Hematopoietic multipotent progenitor cell treated with erythropoietin and hydrocortisone succinate and interleukin-3 and kit ligand, for 17 days (in vitro differentiated cells): ENCODE measurements at regions not wholly inside any gene's neighbourhood (a gene's known extent, or its start where the extent isn't known, plus 50 kb on each side); places are given as distances from the start of the nearest gene placed in this dataset.

Experiments used
- DNase-seq: peaks from one replicate; pipeline ENCODE4 v3.0.0-alpha.2; 2015; ENCODE audit warnings: low spot score

- no peak for DNase-seq
Observed at GRCh38 chr1:208419746-208420420, 175.7 kb upstream of the PLXNA2 start.

- no peak for DNase-seq
Observed at GRCh38 chr1:208420696-208421095, 176.5 kb upstream of the PLXNA2 start.

DNA sequence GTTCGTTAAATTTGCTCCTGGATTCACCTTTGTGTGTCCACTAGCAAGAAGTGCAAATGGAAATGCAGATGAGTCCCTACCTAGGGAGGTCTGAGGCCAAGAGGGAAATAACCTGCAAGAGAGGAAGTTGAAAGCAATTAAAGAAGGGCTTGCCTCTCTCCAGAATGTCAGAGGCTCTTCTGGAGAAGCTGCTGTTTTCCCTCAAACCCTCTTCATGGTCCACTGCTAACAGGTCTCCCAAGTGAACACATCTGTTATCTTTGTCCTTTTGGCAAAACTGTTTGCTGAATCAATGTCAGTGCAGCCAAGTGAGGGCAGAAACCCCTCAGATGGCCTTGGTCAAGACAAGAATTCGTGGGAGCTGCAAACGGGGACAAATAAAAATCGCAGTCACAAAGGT is 177.3 kb upstream of the PLXNA2 start:
- no peak for DNase-seq

- no peak for DNase-seq
Observed at GRCh38 chr1:208423526-208423925, 179.3 kb upstream of the PLXNA2 start.

GRCh38 chr1:208425096-208425495 is 180.9 kb upstream of the PLXNA2 start:
- DNase-seq = no peak

- no peak for DNase-seq
Observed at GRCh38 chr1:208430220-208430619, 186.0 kb upstream of the PLXNA2 start.

GRCh38 chr1:208431721-208432120 is 187.5 kb upstream of the PLXNA2 start:
- no peak for DNase-seq

- no peak for DNase-seq
Observed at GRCh38 chr1:208432346-208432745, 188.2 kb upstream of the PLXNA2 start.

DNA sequence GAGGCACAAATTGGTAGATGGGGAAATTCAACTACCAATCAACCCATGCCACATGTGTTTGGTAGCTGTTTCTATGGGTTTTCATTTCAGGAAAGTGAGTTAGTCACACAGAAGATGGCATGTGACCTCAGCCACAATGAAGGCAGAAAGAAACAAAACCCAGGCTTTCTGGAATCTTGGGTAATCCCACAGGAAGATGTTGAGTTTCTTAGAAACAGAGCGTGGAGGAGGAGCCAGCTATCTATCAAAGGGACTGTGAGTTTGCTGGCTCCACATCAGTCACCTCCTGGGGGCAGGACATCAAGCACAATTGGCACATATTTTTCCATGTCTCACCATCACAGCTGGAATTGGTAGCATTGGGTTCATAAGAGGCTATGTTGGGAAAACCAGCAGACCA is 188.9 kb upstream of the PLXNA2 start:
- DNase-seq = no peak

- DNase-seq = no peak
Observed at GRCh38 chr1:208433971-208434370, 189.8 kb upstream of the PLXNA2 start.

- DNase-seq = no peak
Observed at GRCh38 chr1:208437401-208437800, 193.2 kb upstream of the PLXNA2 start.

- DNase-seq = no peak
Observed at GRCh38 chr1:208438112-208438699, 194.0 kb upstream of the PLXNA2 start.

DNA sequence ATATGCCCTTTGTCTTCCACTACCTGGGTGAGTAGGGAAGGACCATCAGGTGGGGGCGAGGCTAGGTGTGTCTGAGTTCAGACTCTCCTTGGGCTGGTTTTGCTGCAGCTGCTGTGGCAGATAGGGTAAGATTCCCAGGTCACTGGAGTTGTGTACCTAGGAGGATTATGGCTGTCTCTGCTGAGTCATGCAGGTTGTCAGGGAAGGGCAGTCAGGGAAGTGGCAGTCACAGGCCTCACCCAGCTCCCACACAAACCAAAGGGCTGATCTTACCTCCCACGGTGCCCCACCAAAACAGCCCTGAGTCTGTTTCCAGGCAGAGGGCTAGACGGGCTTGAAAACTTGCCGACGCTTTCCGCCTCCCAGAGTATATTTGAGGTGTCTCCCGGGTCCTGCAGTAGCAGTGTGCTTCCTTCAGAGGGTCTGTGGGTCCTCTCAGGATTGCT is 201.6 kb upstream of the PLXNA2 start:
- DNase-seq = no peak

GRCh38 chr1:208446271-208446691 is 202.1 kb upstream of the PLXNA2 start:
- DNase-seq = no peak

GRCh38 chr1:208448425-208448824 is 204.2 kb upstream of the PLXNA2 start:
- DNase-seq = no peak

GRCh38 chr1:208449951-208450350 is 205.8 kb upstream of the PLXNA2 start:
- DNase-seq = no peak

DNA sequence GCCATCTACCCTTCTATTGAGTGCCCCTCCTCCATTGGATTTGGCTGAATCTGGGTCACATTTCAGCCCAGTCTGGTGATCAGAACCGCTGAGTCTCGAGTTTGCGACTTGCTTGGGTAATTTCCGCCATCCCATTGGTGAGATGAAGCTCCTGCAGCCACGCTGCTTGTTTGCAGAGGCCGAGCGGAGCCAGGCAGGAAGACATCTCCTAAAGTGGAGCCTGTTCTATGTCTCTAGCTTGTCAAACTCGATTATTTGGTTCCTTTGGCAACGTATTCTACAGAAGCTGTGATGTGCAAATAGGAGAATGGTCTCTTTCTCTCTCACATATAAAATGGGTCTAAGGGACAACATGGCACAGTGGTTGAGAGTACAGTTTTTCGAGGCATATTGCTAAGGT is 206.8 kb upstream of the PLXNA2 start:
- no peak for DNase-seq

DNA sequence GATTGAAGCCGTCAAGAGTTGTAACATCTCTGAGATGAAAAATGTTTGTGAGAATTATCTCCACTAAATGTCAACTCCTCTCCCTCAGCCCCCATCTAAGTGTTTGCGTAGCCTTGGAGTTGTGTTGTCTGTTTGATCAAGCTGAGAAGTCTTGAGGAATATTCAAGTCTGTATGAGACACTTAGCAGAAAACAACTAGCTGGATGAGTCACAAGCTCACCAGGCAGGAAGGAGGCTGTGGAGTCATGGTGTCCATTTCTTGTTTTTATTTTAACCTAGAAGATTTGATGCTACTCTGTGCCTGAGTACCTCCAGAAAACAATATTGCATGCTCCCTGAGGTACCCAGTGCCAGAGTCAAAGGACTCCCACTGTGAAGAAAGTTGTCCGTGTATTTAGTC is 211.6 kb upstream of the PLXNA2 start:
- DNase-seq = no peak

DNA sequence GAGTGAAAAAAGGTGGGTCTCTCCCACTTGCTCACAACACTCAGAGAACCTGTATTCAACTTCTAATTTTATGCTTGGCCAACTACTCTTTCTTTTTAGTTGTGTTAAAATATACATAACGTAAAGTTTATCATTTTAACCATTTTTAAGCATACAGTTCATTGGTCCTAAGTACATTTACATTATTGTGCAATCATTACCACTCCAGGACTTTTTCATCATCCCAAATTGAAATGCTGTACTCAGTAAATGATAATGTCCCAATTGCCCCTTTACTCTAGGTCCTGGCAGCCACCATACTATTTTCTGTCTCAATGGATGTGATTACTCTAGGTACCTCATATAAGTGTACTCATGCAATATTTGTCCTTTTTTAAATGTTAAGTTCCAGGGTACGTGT is 212.3 kb upstream of the PLXNA2 start:
- DNase-seq = no peak

- DNase-seq = no peak
Observed at GRCh38 chr1:208460823-208461222, 216.6 kb upstream of the PLXNA2 start.

DNA sequence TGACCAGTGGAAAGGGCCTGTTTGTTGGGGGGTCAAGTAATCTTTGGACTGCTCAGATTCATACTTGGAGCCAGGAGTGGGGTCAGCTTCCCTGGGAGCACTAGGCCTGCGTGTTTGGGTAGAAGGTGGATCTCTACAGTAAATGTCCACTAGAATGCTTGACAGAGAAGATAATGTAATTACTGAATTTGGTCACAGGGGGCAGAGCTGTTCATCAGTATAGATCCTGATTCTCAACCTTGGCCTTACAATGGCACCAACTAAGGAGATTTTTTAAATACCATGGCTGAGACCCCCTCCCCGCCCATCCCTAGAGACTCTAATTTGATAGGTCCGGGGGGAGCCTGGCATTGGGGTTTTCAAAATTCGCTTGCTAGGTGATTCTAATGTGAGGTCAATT is 217.5 kb upstream of the PLXNA2 start:
- no peak for DNase-seq

DNA sequence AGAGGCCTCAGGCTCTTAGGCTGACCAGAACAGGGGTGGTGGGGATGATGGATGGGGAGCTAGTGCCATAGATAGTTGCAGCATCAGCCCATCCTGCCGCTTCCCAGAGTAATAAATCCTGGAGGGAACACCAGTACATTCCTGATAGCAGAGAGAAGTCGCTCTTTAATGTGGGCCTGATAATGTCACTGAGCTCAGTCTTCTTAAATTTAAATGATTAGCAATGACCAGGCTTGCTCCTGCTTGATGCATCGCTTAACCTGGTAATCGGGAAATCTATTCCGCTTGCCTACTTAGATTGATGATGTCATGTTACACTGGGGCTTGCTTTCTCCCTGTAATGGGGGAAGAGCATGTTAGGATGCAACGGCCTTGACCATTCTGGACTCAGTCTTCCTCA is 218.6 kb upstream of the PLXNA2 start:
- DNase-seq = no peak

DNA sequence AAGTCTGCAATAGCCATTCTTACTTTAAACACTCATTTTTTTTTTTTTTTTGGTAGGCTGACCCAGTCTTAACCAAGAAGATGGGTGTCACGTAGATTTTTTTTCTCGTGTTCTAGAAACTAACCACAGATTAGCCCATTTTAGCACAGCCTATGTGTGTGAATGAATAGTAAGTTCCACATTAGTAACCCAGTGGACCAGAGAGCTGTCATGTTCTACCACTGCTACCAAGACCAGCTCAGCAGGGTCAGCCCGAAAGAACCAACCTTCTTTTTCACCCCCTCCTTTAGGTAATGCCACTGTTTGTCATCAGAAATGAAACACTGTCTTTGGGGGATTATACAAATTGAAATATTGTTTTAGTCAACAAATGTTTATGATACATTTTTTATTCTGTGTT is 221.1 kb upstream of the PLXNA2 start:
- DNase-seq = no peak
